NCI-H748 treated with DMSO at 0.1 percent for 48 hours (cell line): ENCODE measurements at regions not wholly inside any gene's neighbourhood (a gene's known extent, or its start where the extent isn't known, plus 50 kb on each side); places are given as distances from the start of the nearest gene placed in this dataset.
A peak's percentile ranks its signal among the peaks of the same experiment; 100 is the strongest.

Experiments used
- DNase-seq: peaks from one replicate; lab custom pipeline; 2025; lab: John Stamatoyannopoulos, UW

DNA sequence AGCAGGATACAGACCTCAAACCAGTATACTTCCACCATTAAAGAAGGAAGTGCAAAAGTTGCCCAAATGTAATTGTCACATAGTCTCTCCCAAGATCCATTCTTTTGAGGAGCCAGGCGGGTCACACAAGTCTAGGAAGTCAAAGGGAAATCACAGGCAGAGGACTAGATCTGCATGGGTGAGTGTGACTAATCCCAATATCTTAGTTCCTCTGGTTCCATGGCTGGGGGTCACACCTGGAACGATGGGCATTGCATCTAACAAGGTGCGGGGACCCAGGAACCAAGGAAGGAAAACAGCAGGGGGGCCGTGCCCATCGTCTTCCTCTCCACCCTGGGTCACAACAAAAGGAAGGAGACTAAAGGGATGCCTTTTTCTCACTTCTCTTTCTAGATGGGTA, 1138.8 kb downstream of the XPNPEP1 start:
- DNase-seq: no peak

DNA sequence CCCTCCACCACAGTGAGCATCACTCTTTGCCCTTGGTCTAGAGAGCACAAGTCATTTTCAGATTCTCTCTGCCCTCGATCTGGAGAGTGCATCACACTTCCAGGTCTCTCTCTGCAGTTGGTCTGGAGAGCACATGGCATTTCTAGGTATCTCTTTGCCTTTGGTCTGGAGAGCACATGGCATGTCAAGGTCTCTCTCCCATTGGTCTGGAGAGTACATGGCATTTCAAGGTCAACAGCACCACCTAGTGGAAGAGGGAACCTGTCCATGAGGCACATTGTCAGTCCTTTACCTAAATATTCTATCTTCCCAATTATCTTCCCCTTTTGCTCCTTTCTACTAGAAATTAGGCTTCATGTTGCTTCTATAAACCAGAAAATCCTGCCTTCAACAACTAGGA, 1139.4 kb downstream of the XPNPEP1 start:
- DNase-seq: peak; percentile 4

DNA sequence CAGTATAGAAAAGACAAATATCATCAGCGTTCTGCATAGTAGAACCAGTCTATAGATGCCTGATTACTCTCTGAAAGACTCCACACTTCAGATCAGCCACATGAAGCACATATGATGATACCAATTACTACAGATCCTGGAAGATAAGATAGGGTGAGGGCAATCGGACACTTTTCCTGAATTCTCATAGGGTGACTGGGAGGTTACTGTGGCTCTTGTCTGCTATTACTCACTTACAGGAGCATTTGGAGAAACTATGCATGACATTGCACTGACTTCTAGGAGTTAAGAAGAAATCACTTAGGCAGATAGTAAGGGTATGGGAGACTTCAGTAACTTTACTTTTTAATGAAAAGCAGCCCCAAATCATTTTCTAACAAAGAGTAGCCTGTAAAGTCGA, 1140.9 kb downstream of the XPNPEP1 start:
- no peak for DNase-seq

DNA sequence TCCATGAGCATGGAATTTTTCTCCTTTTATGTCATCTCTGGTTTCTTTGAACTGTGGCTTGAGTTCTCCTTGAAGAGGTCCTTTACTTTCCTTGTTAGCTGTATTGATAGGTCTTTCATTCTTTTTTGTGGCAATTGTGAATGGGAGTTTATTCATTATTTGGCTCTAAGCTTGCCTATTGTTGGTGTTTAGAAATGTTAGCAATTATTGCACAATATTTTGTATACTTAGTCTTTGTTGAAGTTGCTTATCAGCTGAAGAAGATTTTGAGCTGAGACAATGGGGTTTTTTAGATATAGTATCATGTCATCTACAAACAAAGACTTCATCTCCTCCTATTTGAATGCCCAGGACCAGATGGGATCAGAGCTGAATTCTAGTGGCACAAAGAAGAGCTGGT, 1143.8 kb downstream of the XPNPEP1 start:
- DNase-seq: no peak

DNA sequence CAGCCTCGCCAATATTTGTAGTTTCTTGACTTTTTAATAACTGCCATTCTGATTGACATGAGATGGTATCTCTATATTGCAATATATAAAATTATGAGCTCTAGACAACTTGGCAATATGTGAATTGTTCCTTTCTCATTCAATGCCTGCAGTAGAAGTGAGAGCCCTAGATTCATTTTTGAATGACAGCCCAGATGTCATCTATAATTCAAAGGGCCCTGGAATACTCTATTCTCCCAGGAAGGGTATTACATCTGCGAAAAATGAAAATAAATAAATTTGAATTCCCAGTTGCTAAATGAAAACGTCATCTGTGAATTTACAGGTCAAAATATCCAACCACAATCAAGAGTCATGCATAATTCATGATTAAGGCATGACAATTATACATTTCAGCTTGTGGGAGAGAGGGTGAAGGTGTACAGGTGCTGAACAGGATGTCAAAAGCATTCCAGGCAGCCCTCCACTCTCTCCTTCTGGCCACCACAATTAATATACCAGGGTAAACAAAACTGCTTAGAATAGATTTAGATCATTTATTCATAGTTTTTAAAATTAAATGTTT, 1147.3 kb downstream of the XPNPEP1 start:
- DNase-seq: no peak

DNA sequence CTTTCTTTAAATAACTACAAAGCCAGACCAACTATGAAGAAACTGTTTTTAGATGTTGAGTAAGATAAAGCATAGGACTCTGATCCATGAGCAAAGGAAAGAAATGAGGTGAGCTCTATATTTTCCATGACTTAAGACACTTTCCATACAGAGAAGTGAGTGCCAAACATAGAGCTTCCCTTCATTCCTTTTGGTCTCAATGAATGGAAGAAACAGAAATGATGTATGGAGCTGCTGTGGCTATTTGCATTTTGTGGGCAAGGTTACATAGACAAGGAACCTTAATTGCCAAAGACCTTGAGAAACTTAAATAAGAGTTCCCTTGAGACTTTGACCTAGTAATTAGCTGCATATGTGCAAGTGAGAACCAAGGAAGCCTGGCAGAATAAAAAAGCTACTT, 1152.2 kb downstream of the XPNPEP1 start:
- DNase-seq: no peak

DNA sequence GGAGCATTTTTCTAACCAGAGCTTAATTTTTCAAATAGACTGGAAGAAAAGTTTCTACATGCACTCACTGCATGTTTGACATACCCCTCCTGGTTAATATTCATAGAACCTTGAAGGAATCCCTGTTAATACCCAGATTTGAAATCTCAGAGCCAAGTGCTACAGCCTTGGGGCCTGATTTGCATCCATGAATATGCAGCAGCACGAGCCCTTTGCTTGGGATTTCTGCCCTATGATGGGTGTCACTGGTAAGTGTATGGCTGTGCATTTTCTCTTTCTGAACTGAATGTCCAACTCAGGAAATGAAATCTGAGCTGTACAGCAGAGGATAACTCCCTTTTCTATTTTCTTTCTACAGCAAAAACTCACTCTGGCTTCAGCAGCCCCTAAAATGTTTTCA, 1157.5 kb downstream of the XPNPEP1 start:
- DNase-seq: no peak

DNA sequence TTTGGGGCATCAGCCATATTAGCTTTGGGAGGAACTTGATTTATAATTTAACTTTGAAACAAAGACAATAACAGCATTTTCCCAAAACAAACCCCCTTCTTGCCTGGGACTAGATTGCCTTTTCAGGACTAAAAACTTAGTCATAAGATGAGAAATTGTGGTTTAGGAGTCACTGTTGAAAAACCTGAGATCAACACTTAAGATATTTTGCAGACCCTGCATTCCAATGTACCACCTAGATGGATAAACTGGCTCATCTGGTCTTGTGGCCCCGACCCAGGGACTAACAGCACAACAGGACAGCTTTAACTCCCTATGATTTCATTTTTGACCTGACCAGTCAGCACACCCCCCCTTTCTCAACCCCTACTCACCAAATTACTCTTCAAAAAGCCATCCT, 1165.4 kb downstream of the XPNPEP1 start:
- DNase-seq: no peak

DNA sequence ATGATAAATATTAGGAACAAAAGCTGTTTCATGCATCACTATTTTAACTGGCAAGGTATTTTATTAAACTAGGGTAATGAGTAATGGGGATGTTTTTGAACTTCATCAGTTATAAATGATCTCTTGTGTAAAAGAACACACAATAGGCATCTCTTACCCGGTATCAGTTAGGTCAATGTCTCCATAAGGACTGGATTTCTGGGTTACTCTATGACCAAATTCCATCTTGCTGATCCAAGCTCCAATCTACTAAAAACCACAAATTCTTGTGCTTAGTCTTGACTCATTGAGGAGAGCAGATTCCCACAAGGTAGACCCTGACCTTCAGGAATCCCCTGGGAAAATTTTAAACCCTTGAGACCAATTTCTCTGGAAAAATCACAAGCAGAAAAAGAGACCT, 1167.7 kb downstream of the XPNPEP1 start:
- no peak for DNase-seq

DNA sequence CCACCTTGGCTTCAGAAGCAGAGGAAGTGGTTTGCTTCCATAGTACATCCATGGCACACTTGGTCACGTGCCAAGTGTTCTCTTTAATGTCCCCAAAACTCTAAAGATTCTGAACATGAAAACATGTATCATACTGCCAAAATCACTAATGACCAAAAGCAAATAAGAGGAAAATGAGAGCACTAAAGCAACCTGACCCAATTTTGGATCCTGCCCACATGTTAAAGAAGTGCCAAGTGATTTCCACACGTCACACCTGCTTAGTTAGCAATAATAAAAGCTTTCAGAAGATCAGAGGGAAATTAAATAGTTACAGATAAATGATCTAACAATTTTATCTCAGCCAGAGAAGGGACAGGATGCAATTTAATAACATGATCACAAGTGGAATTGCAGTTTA, 1170.0 kb downstream of the XPNPEP1 start:
- DNase-seq: no peak

DNA sequence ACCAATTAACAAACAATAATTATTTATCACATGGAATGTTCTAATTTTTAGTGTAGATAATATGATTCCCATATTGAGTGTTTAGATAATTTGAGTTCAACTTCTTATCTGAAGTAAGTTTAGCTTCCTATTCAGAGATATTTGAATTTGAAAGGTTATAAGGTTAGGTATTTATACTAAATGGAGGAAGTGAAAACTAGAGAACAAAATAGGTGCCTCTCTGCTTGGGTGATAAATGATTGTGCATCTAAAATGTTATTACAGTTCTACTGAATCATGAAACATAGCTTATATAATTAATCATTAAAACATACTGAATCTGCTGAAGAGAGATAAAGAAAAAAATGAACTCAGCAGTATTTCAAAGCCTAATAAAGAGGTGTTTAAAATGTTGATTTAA, 1174.3 kb downstream of the XPNPEP1 start:
- DNase-seq: no peak

DNA sequence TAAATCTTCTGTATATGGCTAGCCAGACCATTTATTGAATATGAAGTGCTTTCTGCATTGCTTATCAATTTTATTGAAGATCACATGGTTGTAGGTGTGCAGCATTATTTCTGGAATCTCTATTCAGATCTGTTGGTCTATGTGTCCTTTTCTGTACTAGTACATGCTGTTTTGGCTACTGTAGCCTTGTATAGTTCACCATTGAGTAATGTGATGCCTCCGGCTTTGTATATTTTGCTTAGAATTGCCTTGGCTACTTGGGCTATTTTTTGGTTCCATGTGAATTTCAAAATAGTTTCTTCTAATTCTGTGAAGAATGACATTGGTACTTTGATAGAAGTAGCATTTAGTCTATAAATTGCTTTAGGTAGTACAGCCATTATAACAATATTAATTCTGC, 1187.2 kb downstream of the XPNPEP1 start:
- no peak for DNase-seq

DNA sequence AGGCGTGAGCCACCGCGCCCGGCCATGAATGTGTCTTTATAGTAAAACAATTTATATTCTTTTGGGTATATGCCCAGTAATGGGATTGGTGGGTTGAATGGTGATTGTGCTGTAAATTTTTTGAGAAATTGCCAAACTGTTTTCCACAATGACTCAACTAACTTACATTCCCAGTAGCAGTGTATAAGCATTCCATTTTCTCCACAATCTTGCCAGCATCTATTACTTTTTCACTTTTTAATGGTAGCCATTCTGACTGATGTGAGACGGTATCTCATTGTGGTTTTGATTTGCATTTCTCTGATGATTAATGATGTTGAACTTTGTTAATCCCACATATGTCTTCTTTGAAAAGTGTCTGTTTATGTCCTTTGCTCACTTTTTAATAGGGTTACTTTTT, 1187.9 kb downstream of the XPNPEP1 start:
- DNase-seq: no peak

DNA sequence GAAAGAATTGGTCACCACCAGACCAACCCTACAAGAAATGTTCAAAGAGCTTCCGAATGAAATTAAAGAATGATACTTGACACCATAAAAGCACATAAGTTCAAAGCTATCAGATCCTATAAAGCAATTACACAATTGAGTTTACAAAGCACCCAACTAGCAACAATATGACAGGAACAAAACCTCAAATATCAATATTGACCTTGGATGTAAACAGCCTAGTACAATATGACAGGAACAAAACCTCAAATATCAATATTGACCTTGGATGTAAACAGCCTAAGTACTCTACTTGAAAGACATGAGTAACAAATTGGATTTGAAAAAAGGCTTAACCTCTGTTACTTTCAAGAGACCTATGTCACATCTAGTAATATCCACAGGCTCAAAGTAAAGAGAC, 1201.4 kb downstream of the XPNPEP1 start:
- peak; percentile 27 for DNase-seq

DNA sequence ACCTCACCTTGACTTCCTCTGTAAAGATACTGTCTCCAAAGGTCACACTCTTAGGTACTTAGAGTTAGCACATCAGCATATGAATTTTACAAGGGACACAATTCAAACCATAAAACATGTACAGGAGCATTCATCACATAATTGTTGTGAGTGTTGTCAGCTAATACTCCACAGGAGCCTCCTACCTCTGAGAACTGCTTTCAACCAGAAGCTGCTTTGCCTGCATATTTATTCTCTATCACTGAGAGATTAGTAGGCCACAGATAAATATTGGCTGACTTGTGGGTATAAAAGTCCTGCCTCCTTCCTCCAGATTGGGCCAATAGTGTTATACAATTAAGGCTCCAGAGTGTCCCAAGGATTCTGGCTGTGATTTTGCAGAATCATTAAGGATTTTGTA, 1207.0 kb downstream of the XPNPEP1 start:
- DNase-seq: no peak

DNA sequence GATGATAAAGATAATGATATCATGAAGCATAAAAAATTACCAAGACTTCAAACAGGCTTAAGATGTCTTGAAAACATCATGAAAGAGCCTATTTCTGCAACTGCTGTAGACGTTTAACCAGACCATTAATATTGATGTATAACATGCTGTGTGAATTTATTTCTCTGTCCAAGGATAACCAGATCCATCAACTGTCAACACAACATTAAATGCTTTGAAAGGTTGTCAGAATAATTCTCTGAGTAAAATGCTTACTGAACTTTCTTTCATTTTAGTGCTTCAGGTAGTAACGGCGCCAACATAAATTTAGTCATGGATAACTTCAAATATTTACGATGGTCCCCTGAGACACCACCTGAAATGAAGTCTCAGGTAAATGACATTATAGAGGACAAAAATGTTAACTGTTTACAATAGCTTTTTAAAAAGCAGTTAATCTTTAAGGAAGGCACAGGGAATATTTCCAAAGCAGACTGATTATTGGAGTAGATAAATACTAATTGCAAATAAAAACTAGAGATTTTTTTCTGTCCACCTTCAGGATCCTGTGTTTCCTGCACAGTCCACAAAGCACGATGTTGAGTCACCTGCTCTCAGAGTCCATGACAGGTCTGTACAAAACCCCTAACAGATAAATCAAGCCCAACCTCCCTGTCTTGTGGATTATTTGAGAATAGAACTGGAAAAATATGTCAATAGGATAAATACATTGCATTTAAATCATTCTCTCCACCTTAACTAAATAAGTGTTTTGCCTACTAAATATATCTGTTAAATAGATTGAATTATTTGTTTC, 1213.2 kb downstream of the XPNPEP1 start:
- no peak for DNase-seq

DNA sequence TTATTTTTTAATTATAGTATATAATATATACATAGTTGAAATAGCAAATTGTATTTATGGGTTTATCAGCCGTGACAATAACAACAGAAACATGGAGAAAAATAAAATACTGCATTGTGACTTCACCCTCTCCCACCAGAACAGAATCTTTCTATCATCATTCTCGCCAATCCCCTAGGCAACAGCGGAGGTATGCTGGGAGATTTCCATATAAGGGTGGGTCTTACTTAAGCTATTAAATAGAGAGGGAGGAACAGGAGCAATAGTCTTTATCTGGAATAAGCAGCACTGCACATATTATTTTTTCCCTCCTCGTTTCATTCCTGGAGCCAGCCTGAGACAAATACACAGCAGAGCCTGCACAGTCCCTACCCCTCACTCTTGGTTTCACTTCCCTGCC, 1214.9 kb downstream of the XPNPEP1 start:
- DNase-seq: no peak

DNA sequence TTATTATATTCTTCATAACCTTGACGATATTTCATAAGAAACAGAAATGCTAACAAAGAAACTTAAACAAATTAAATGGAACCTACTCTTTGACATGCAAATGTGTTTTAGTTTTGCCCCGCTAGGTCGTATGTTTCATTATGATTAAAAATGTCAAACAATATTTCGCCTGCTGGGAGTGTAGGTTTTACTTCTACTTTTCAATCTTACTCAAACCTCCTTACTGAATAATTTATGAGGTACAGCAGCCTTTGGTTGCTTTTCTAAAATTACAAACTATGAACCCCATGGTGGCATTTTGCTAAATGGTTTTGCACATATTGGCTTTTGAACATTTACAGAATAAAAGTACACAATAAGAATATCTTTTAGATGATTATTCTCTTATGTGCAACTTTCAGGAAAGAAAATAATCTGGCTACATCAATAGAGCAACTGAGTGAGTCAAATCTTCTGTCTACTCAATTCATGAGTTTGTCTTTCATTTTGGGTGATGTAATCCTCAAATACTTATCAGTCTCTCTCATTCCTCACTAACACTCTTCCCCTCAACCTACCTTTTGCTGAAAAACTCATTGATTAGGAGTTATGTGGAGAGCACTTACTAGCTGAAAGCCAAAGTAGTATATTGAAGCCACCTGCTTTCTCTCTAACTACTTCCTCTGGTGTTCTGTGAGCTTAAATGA, 1226.4 kb downstream of the XPNPEP1 start:
- DNase-seq: no peak

DNA sequence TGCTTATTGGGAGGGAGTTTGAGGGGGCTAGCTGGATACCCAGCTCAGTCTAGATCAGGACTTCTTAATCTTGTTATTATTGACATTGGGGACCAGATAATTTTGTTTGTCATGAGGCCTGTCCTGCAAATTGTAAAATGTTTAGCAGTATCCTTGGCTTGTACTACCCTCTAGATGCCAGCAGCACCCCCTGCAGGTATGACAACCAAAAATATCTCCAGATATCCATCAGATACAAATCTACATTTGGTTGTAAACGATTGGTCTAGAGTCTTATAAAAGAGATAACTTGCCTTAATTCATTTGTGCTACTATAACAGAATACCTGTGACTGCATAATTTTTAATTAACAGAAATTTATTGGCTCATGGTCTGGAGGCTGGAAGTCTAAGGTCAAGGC, 1232.2 kb downstream of the XPNPEP1 start:
- DNase-seq: no peak

DNA sequence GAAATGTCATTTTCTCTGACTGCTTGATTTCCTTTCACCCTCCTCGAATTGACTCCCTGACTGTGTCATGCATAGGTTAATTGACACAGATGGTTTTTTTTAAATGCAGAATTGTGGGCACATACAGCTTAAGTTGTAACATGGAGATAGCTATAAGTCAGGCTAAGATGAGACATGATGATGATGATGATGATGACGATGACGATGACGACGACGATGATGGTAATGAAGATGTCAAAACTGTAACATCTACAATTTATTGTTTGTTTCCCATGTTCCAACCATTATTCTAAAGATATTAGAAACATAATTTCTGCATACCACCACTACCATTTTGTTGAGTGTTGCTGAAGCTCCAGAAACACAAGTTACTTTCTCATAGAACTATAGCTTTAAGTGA, 1232.8 kb downstream of the XPNPEP1 start:
- no peak for DNase-seq

DNA sequence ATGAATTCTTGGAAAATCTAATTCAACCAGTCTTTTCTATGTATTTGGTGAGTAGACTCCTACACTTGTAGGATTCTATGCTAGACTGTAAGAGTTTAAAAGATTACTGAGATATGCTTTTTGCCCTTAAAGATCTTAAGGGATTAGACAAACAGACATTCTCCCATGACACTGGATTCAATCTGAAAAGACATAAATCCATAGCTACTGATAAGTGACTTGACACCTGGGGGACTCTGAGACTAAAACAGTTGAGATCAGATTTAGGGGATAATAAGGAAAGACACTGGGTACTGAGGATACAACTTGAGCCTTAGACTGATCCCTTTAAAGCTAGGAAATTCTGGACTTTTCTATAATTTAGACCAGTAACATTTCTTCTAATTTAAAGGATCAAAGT, 1233.4 kb downstream of the XPNPEP1 start:
- no peak for DNase-seq

DNA sequence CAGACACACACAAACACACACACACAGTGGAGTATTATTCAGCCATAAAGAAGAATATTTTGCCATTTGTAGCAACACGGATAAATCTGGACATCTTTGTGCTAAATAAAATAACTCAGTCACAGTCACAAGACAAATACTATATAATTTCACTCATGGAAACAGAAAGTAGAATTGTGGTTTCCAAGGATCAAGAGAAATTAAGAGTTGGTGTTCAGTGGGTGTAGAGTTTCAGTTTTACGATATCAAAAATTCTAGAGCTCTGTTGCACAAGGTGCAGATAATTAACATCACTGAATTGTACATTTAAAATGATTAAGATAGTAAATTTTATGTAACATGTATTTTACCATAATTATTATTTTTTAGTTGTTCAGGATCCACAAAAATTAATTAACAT, 1235.0 kb downstream of the XPNPEP1 start:
- no peak for DNase-seq

DNA sequence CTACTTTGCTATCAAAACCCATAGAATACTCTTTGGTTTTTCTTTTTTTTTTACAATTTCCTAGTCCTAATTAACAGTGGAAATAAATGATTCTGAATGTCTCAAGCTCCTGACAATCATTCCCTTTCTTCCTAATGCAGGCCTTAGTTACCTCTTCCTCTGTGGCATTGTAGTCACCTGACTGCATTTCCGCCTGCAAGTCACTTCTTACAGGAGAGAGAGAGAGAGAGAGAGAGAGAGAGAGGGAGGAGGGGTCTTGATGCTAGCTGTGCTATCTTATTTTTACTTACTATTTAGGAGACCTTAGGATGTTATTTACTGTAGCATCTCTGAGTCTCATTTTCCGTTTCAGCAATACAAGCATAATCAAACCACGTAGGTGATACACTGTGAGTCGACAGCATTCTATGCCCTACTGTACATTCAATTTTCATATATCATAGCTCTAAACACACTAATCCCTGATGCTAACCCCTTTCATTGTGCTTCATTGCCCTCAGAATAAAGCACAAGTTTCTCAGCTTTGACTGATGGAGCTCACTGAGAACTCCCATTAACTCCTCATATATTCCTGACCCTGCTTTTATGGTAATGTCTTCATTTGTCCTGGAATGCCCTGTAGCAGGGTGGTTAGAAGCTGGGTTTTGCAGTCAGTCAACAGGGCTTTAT, 1237.3 kb downstream of the XPNPEP1 start:
- no peak for DNase-seq
